ENCODE measurements at regions not wholly inside any gene's neighbourhood (a gene's known extent, or its start where the extent isn't known, plus 50 kb on each side); places are given as distances from the start of the nearest gene placed in this dataset.

- H3K9me3 ChIP-seq (replicated peaks; ENCODE audit: control insufficient read depth, insufficient read depth, low read length): no peaks in the 10 kb centered on the region
- ChIA-PET CTCF (no interaction called here), POLR2A (no interaction called here)
- H3K27me3 ChIP-seq (ENCODE audit: control insufficient read depth in 2 of 2, insufficient read depth in 2 of 2, low read length in 2 of 2): no peaks in the 10 kb centered on the region
- no peaks in the 10 kb centered on the region for H3K79me2 ChIP-seq (ENCODE audit: control insufficient read depth, insufficient read depth, low read length)
- no TSS peak for BruUV-seq (replicated peaks)
- intact Hi-C loops (cut with micrococcal nuclease): no loop called here
- no peaks in the 10 kb centered on the region for H3K36me3 ChIP-seq (ENCODE audit: control insufficient read depth in 2 of 2, extremely low read depth in 1 of 2, insufficient read depth in 2 of 2, low read length in 2 of 2)
- no peak overlapping the region for H3K9ac ChIP-seq (replicated peaks; ENCODE audit: extremely low read depth, insufficient read depth, low read length)
- no peak overlapping the region for H2AFZ ChIP-seq (ENCODE audit: low read depth, low read length)
- no peak for FAIRE-seq
- H3K27ac ChIP-seq (ENCODE audit: insufficient read depth, low read depth, low read length): no peak overlapping the region
- no peak overlapping the region for H3K4me2 ChIP-seq (ENCODE audit: insufficient read depth, low read length)
- DNase-seq (ENCODE audit: low read depth, low spot score): no peak
- H3K4me1 ChIP-seq (ENCODE audit: control insufficient read depth, extremely low read depth, insufficient read depth, low read length): no peaks in the 10 kb centered on the region
- no peak for TF ChIP-seq POLR2A (IDR thresholded peaks at IDR 0.05; ENCODE audit: low read depth, low read length)
- TF ChIP-seq POLR2AphosphoS5 (IDR thresholded peaks at IDR 0.05; ENCODE audit: insufficient read depth, low read depth, low read length): no peak
- no peak for TF ChIP-seq CTCF (IDR thresholded peaks at IDR 0.05; ENCODE audit: extremely low read depth in 1 of 2, insufficient read depth in 1 of 2, low read depth in 1 of 2, low read length in 2 of 2)
- no peak for TF ChIP-seq JUN (IDR thresholded peaks at IDR 0.05; ENCODE audit: borderline replicate concordance, insufficient read depth, insufficient read length, low read depth)
- TF ChIP-seq GATA2 (IDR thresholded peaks at IDR 0.05; ENCODE audit: insufficient read depth, insufficient read length, low read depth, low read length): no peak
- dilution Hi-C loops (cut with MboI; ENCODE audit: extremely low pct_ligation_motif_present, low sequenced_read_pairs): no loop called here
- H3K4me3 ChIP-seq (replicated peaks in 1 of 3; ENCODE audit: insufficient read depth in 1 of 3, low read depth in 1 of 3, low read length in 3 of 3): no peak overlapping the region
- H3K9me1 ChIP-seq (replicated peaks; ENCODE audit: control insufficient read depth, extremely low read depth, insufficient read depth, low read length): no peaks in the 10 kb centered on the region
- H4K20me1 ChIP-seq (replicated peaks; ENCODE audit: control insufficient read depth, extremely low read depth, insufficient read depth, low read length): no peaks in the 10 kb centered on the region
Observed at GRCh38 chr13:47816831-47817230, 184.2 kb downstream of the SUCLA2 start.

GRCh38 chr13:47813718-47814117, 187.4 kb downstream of the SUCLA2 start:
- no peaks in the 10 kb centered on the region for H3K36me3 ChIP-seq (ENCODE audit: control insufficient read depth in 2 of 2, extremely low read depth in 1 of 2, insufficient read depth in 2 of 2, low read length in 2 of 2)
- no peaks in the 10 kb centered on the region for H3K27me3 ChIP-seq (ENCODE audit: control insufficient read depth in 2 of 2, insufficient read depth in 2 of 2, low read length in 2 of 2)
- H3K9me3 ChIP-seq (replicated peaks; ENCODE audit: control insufficient read depth, insufficient read depth, low read length): no peaks in the 10 kb centered on the region
- dilution Hi-C loops (cut with MboI; ENCODE audit: extremely low pct_ligation_motif_present, low sequenced_read_pairs): no loop called here
- DNase-seq (ENCODE audit: low read depth, low spot score) (no peak), FAIRE-seq (no peak)
- H3K27ac ChIP-seq (ENCODE audit: insufficient read depth, low read depth, low read length): no peak overlapping the region
- TF ChIP-seq FOS (IDR thresholded peaks at IDR 0.05; ENCODE audit: borderline replicate concordance, insufficient read depth, low read length) (no peak), CTCF (IDR thresholded peaks at IDR 0.05; ENCODE audit: extremely low read depth in 1 of 2, insufficient read depth in 1 of 2, low read depth in 1 of 2, low read length in 2 of 2) (no peak), POLR2A (IDR thresholded peaks at IDR 0.05; ENCODE audit: low read depth, low read length) (no peak), JUN (IDR thresholded peaks at IDR 0.05; ENCODE audit: borderline replicate concordance, insufficient read depth, insufficient read length, low read depth) (no peak), MAX (IDR thresholded peaks at IDR 0.05; ENCODE audit: insufficient read depth, insufficient read length) (no peak), POLR2AphosphoS5 (IDR thresholded peaks at IDR 0.05; ENCODE audit: insufficient read depth, low read depth, low read length) (no peak), EZH2 (IDR thresholded peaks at IDR 0.05; ENCODE audit: borderline replicate concordance, low read depth, low read length, severe bottlenecking) (no peak), MYC (IDR thresholded peaks at IDR 0.05; ENCODE audit: low read depth, low read length) (no peak), GATA2 (IDR thresholded peaks at IDR 0.05; ENCODE audit: insufficient read depth, insufficient read length, low read depth, low read length) (no peak)
- no peaks in the 10 kb centered on the region for H3K79me2 ChIP-seq (ENCODE audit: control insufficient read depth, insufficient read depth, low read length)
- H3K4me1 ChIP-seq (ENCODE audit: control insufficient read depth, extremely low read depth, insufficient read depth, low read length): no peaks in the 10 kb centered on the region
- POLR2A ChIA-PET: no interaction called here
- CTCF ChIA-PET: no interaction called here
- BruUV-seq (replicated peaks): no TSS peak
- intact Hi-C loops (cut with micrococcal nuclease): no loop called here
- no peak overlapping the region for H3K4me2 ChIP-seq (ENCODE audit: insufficient read depth, low read length)
- no peak overlapping the region for H3K9ac ChIP-seq (replicated peaks; ENCODE audit: extremely low read depth, insufficient read depth, low read length)
- no peaks in the 10 kb centered on the region for H4K20me1 ChIP-seq (replicated peaks; ENCODE audit: control insufficient read depth, extremely low read depth, insufficient read depth, low read length)
- H3K9me1 ChIP-seq (replicated peaks; ENCODE audit: control insufficient read depth, extremely low read depth, insufficient read depth, low read length): no peaks in the 10 kb centered on the region
- no peak overlapping the region for H3K4me3 ChIP-seq (replicated peaks in 1 of 3; ENCODE audit: insufficient read depth in 1 of 3, low read depth in 1 of 3, low read length in 3 of 3)
- no peak overlapping the region for H2AFZ ChIP-seq (ENCODE audit: low read depth, low read length)
